ENCODE measurements at regions not wholly inside any gene's neighbourhood (a gene's known extent, or its start where the extent isn't known, plus 50 kb on each side); places are given as distances from the start of the nearest gene placed in this dataset.
"Not testable (repeated sequence)": the region's sequence is repeated elsewhere in the genome, so short reads cannot be mapped to it uniquely, and the experiment has no call there.

GRCh38 chr18:30676053-30676480 lies 366.5 kb downstream of the DSC3 start:
- H3K36me3 ChIP-seq (ENCODE audit: control insufficient read depth in 1 of 2, insufficient read depth in 2 of 2, low read length in 2 of 2): no peaks in the 10 kb centered on the region
- H3K27ac ChIP-seq (ENCODE audit: low read length): no peak overlapping the region
- H3K9me3 ChIP-seq (ENCODE audit: control insufficient read depth in 1 of 2, low read length in 2 of 2): no peaks in the 10 kb centered on the region
- H3K4me1 ChIP-seq (ENCODE audit: control insufficient read depth in 1 of 2, insufficient read depth in 2 of 2, low read length in 2 of 2): peaks cover 0 to 8% of the 10 kb centered on the region in 2 donors
- H3K27me3 ChIP-seq (ENCODE audit: low read depth, low read length): no peaks in the 10 kb centered on the region
- no peak overlapping the region for H3K4me3 ChIP-seq (ENCODE audit: low read depth in 1 of 2, low read length in 2 of 2)

DNA sequence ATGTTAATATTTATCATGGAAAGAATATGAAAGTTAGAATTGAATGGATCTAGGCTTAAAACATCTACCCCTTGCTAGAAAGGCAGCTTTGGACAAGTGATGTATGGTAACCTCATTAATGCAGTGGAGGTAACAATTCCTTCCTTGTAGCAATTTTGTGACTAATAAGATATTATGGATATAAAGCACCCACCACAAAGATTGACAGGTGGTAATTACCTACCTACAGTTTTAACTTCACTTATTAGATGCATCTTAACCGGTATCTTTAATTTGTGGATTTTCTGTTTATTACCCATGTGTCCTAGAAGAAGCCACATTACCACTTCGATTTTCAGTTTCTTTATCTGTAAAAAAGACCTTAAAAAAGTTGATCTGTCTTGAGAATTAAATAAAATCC lies 367.0 kb downstream of the DSC3 start:
- H3K36me3 ChIP-seq (ENCODE audit: control insufficient read depth in 1 of 2, insufficient read depth in 2 of 2, low read length in 2 of 2): no peaks in the 10 kb centered on the region
- H3K4me1 ChIP-seq (ENCODE audit: control insufficient read depth in 1 of 2, insufficient read depth in 2 of 2, low read length in 2 of 2): peaks cover 0 to 8% of the 10 kb centered on the region in 2 donors
- no peak overlapping the region for H3K4me3 ChIP-seq (ENCODE audit: low read depth in 1 of 2, low read length in 2 of 2)
- H3K9me3 ChIP-seq (ENCODE audit: control insufficient read depth in 1 of 2, low read length in 2 of 2): no peaks in the 10 kb centered on the region
- no peaks in the 10 kb centered on the region for H3K27me3 ChIP-seq (ENCODE audit: low read depth, low read length)
- no peak overlapping the region for H3K27ac ChIP-seq (ENCODE audit: low read length)

GRCh38 chr18:30675072-30675471 lies 367.5 kb downstream of the DSC3 start:
- H3K36me3 ChIP-seq (ENCODE audit: control insufficient read depth in 1 of 2, insufficient read depth in 2 of 2, low read length in 2 of 2): no peaks in the 10 kb centered on the region
- no peaks in the 10 kb centered on the region for H3K9me3 ChIP-seq (ENCODE audit: control insufficient read depth in 1 of 2, low read length in 2 of 2)
- H3K4me1 ChIP-seq (ENCODE audit: control insufficient read depth in 1 of 2, insufficient read depth in 2 of 2, low read length in 2 of 2): peaks cover 0 to 8% of the 10 kb centered on the region in 2 donors
- H3K4me3 ChIP-seq (ENCODE audit: low read depth in 1 of 2, low read length in 2 of 2): no peak overlapping the region
- no peaks in the 10 kb centered on the region for H3K27me3 ChIP-seq (ENCODE audit: low read depth, low read length)
- no peak overlapping the region for H3K27ac ChIP-seq (ENCODE audit: low read length)

- Histone ChIP-seq H3K4me1 (ENCODE audit: control insufficient read depth in 1 of 2, insufficient read depth in 2 of 2, low read length in 2 of 2) (peaks cover 0 to 8% of the 10 kb centered on the region in 2 donors), H3K9me3 (ENCODE audit: control insufficient read depth in 1 of 2, low read length in 2 of 2) (no peaks in the 10 kb centered on the region), H3K27ac (ENCODE audit: low read length) (no peak overlapping the region), H3K27me3 (ENCODE audit: low read depth, low read length) (no peaks in the 10 kb centered on the region), H3K36me3 (ENCODE audit: control insufficient read depth in 1 of 2, insufficient read depth in 2 of 2, low read length in 2 of 2) (no peaks in the 10 kb centered on the region), H3K4me3 (ENCODE audit: low read depth in 1 of 2, low read length in 2 of 2) (no peak overlapping the region)
Observed at GRCh38 chr18:30674596-30674995, 367.9 kb downstream of the DSC3 start.

DNA sequence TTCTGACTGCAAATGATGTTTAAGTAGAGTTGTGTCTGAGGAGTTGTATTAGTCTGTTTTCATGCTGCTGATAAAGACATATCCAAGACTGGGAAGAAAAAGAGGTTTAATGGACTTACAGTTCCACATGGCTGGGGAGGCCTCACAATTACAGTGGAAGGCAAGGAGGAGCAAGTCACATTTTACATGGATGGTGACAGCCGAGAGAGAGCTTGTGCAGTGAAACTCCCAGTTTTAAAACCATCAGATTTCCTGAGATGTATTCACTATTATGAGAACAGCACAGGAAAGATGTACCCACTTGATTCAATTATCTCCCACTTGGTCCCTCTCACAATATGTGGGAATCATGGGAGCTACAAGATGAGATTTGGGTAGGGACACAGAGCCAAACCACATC lies 370.1 kb downstream of the DSC3 start:
- not testable (repeated sequence) for H3K27me3 ChIP-seq (ENCODE audit: low read depth, low read length); H3K9me3 ChIP-seq (ENCODE audit: control insufficient read depth in 1 of 2, low read length in 2 of 2); H3K36me3 ChIP-seq (ENCODE audit: control insufficient read depth in 1 of 2, insufficient read depth in 2 of 2, low read length in 2 of 2); H3K4me3 ChIP-seq (ENCODE audit: low read depth in 1 of 2, low read length in 2 of 2); H3K27ac ChIP-seq (ENCODE audit: low read length); H3K4me1 ChIP-seq (ENCODE audit: control insufficient read depth in 1 of 2, insufficient read depth in 2 of 2, low read length in 2 of 2)

GRCh38 chr18:30658306-30658705 lies 384.2 kb downstream of the DSC3 start:
- Histone ChIP-seq H3K4me3 (ENCODE audit: low read depth in 1 of 2, low read length in 2 of 2) (peak overlapping the region in 1 of 2 donors; percentile 18), H3K36me3 (ENCODE audit: control insufficient read depth in 1 of 2, insufficient read depth in 2 of 2, low read length in 2 of 2) (no peaks in the 10 kb centered on the region), H3K9me3 (ENCODE audit: control insufficient read depth in 1 of 2, low read length in 2 of 2) (peaks cover 0 to 10% of the 10 kb centered on the region in 2 donors), H3K4me1 (ENCODE audit: control insufficient read depth in 1 of 2, insufficient read depth in 2 of 2, low read length in 2 of 2) (no peaks in the 10 kb centered on the region), H3K27me3 (ENCODE audit: low read depth, low read length) (no peaks in the 10 kb centered on the region), H3K27ac (ENCODE audit: low read length) (no peak overlapping the region)

DNA sequence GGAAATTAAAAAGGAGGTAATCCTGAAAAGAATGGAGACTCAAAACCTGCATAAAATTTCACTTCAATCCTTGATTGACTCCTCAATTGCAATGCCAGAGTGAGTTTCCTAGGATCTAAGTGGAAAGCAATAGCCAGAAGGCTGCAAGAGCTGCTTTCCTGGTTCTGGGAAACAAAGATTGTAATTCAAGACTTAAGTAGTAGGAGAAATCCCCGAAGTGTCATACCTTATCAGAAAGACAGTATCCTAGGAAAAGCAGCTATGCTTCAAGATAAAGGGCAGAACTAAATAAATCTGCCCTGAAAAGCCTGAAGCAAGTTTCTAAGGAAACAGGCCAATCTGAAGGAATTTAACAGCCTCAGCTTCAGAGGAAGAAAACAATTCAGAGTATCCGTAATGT lies 390.2 kb downstream of the DSC3 start:
- Histone ChIP-seq H3K27ac (ENCODE audit: low read length) (no peak overlapping the region), H3K36me3 (ENCODE audit: control insufficient read depth in 1 of 2, insufficient read depth in 2 of 2, low read length in 2 of 2) (no peaks in the 10 kb centered on the region), H3K27me3 (ENCODE audit: low read depth, low read length) (no peaks in the 10 kb centered on the region), H3K4me3 (ENCODE audit: low read depth in 1 of 2, low read length in 2 of 2) (no peak overlapping the region), H3K9me3 (ENCODE audit: control insufficient read depth in 1 of 2, low read length in 2 of 2) (no peaks in the 10 kb centered on the region), H3K4me1 (ENCODE audit: control insufficient read depth in 1 of 2, insufficient read depth in 2 of 2, low read length in 2 of 2) (no peaks in the 10 kb centered on the region)

DNA sequence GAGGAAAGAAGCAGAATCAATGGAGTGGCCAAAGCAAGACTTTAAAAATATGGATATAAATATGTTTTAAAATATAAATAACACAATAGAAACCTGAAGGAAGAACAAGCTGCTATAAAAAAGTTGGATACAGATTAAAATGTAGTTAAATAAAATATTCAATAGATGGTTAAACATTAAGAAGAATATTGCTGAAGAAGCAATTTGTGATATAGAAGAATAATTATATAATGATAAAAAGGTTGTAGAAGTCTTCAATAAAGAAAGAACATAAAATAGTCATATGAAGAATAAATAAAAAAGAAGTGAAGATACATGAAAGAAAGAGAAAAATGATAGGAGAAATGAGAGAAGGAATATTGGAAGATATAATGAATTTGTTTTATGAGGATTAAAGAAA lies 392.0 kb downstream of the DSC3 start:
- no peaks in the 10 kb centered on the region for H3K9me3 ChIP-seq (ENCODE audit: control insufficient read depth in 1 of 2, low read length in 2 of 2)
- H3K4me1 ChIP-seq (ENCODE audit: control insufficient read depth in 1 of 2, insufficient read depth in 2 of 2, low read length in 2 of 2): no peaks in the 10 kb centered on the region
- no peak overlapping the region for H3K27ac ChIP-seq (ENCODE audit: low read length)
- no peaks in the 10 kb centered on the region for H3K27me3 ChIP-seq (ENCODE audit: low read depth, low read length)
- H3K4me3 ChIP-seq (ENCODE audit: low read depth in 1 of 2, low read length in 2 of 2): no peak overlapping the region
- no peaks in the 10 kb centered on the region for H3K36me3 ChIP-seq (ENCODE audit: control insufficient read depth in 1 of 2, insufficient read depth in 2 of 2, low read length in 2 of 2)

GRCh38 chr18:30644158-30644557 lies 398.4 kb downstream of the DSC3 start:
- no peaks in the 10 kb centered on the region for H3K36me3 ChIP-seq (ENCODE audit: control insufficient read depth in 1 of 2, insufficient read depth in 2 of 2, low read length in 2 of 2)
- no peak overlapping the region for H3K27ac ChIP-seq (ENCODE audit: low read length)
- H3K27me3 ChIP-seq (ENCODE audit: low read depth, low read length): no peaks in the 10 kb centered on the region
- H3K9me3 ChIP-seq (ENCODE audit: control insufficient read depth in 1 of 2, low read length in 2 of 2): no peaks in the 10 kb centered on the region
- H3K4me1 ChIP-seq (ENCODE audit: control insufficient read depth in 1 of 2, insufficient read depth in 2 of 2, low read length in 2 of 2): no peaks in the 10 kb centered on the region
- H3K4me3 ChIP-seq (ENCODE audit: low read depth in 1 of 2, low read length in 2 of 2): no peak overlapping the region

DNA sequence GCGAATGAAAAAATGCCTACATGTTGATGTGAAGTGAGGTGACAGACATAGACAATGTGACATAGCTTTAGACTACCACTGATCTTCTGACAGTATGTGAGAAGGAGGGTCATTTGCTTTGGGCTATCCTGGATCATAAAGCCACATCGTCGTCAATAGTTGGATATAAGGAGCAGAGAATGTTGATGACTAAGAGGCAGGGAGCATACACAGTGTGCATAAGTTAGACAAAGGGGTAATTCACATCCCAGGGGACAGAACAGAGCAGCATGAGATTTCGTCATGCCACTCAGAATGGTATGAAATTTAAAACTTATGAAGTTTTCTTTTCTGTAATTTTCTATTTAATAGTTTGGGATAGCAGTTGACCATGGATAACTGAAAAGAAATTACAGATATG lies 403.2 kb downstream of the DSC3 start:
- H3K36me3 ChIP-seq (ENCODE audit: control insufficient read depth in 1 of 2, insufficient read depth in 2 of 2, low read length in 2 of 2): no peaks in the 10 kb centered on the region
- H3K27ac ChIP-seq (ENCODE audit: low read length): no peak overlapping the region
- H3K27me3 ChIP-seq (ENCODE audit: low read depth, low read length): no peaks in the 10 kb centered on the region
- no peaks in the 10 kb centered on the region for H3K9me3 ChIP-seq (ENCODE audit: control insufficient read depth in 1 of 2, low read length in 2 of 2)
- no peak overlapping the region for H3K4me3 ChIP-seq (ENCODE audit: low read depth in 1 of 2, low read length in 2 of 2)
- no peaks in the 10 kb centered on the region for H3K4me1 ChIP-seq (ENCODE audit: control insufficient read depth in 1 of 2, insufficient read depth in 2 of 2, low read length in 2 of 2)

GRCh38 chr18:30634249-30634648 lies 408.3 kb downstream of the DSC3 start:
- Histone ChIP-seq H3K4me3 (ENCODE audit: low read depth in 1 of 2, low read length in 2 of 2) (no peak overlapping the region), H3K27ac (ENCODE audit: low read length) (no peak overlapping the region), H3K36me3 (ENCODE audit: control insufficient read depth in 1 of 2, insufficient read depth in 2 of 2, low read length in 2 of 2) (no peaks in the 10 kb centered on the region), H3K9me3 (ENCODE audit: control insufficient read depth in 1 of 2, low read length in 2 of 2) (peaks cover 0 to 5% of the 10 kb centered on the region in 2 donors), H3K27me3 (ENCODE audit: low read depth, low read length) (no peaks in the 10 kb centered on the region), H3K4me1 (ENCODE audit: control insufficient read depth in 1 of 2, insufficient read depth in 2 of 2, low read length in 2 of 2) (no peaks in the 10 kb centered on the region)

DNA sequence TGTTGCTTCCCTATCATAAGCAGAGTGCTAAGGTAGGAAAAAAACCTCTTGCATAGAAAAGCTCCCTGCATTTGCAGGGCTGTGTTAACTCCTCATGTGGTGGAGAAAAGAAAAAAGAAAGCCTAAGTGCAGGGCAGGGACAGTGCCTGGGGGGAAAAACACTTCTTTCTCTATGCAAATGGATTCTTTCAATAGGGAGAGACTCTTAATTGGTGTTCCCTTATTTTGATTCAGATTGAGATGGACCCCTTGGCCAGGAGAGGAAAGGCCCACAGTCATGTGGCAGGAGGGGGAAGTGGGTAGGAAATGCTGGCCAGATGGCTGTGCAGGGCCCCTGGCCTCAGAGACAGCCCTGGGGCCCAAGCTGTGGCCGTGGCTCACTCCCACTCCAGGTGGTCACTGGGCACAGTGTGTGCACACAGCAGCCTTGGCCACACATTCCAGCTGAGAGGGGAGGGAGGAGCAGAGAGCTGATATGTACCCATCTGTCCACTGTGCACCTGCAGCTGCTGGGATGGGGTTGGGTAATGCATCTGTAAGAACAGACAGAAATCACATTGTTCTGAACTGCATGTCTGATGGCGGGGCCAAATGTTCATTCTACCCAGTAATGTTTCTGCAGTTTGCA lies 410.4 kb downstream of the DSC3 start:
- peaks cover 0 to 5% of the 10 kb centered on the region in 2 donors for H3K9me3 ChIP-seq (ENCODE audit: control insufficient read depth in 1 of 2, low read length in 2 of 2)

More for the DNA sequence above, 410.4 kb downstream of the DSC3 start:
- no peaks in the 10 kb centered on the region for H3K4me1 ChIP-seq (ENCODE audit: control insufficient read depth in 1 of 2, insufficient read depth in 2 of 2, low read length in 2 of 2)
- H3K27me3 ChIP-seq (ENCODE audit: low read depth, low read length): no peaks in the 10 kb centered on the region
- H3K36me3 ChIP-seq (ENCODE audit: control insufficient read depth in 1 of 2, insufficient read depth in 2 of 2, low read length in 2 of 2): no peaks in the 10 kb centered on the region
- no peak overlapping the region for H3K4me3 ChIP-seq (ENCODE audit: low read depth in 1 of 2, low read length in 2 of 2)
- no peak overlapping the region for H3K27ac ChIP-seq (ENCODE audit: low read length)

All from muscle layer of duodenum (tissue), 2 donors.